SK-N-SH treated with all-trans-retinoic acid at 6 μM for 48 hours (cell line): ENCODE measurements at regions not wholly inside any gene's neighbourhood (a gene's known extent, or its start where the extent isn't known, plus 50 kb on each side); places are given as distances from the start of the nearest gene placed in this dataset.
"Not testable (repeated sequence)": the region's sequence is repeated elsewhere in the genome, so short reads cannot be mapped to it uniquely, and the experiment has no call there.

Experiments
- ATAC-seq: fragments of 200-7000 bp; cut with Tn5 transposase; 3 replicates; pipeline ENCODE4 v1.9.1; 2020; ENCODE audit warnings: mild to moderate bottlenecking, moderate library complexity
- ARNTL ChIP-seq: fragments of 450-650 bp; formaldehyde crosslinking; IDR thresholded peaks from 2 replicates; pipeline ENCODE4 v1.5.0; 2020; ENCODE audit warnings: low read depth, mild to moderate bottlenecking, moderate library complexity, borderline replicate concordance
- BACH2 ChIP-seq: fragments of 250-450 bp; sonication (Bioruptor Pico); IDR thresholded peaks from 2 replicates; pipeline ENCODE4 v1.9.0; 2021; ENCODE audit warnings: mild to moderate bottlenecking, borderline replicate concordance
- CSDC2 ChIP-seq: fragments of 250-450 bp; sonication (Bioruptor Pico); IDR thresholded peaks from 2 replicates; pipeline ENCODE4 v1.5.0; 2020; ENCODE audit warnings: mild to moderate bottlenecking, moderate library complexity
- ESRRG ChIP-seq: fragments of 250-450 bp; sonication (Bioruptor Pico); IDR thresholded peaks from 2 replicates; pipeline ENCODE4 v1.6.1; 2021; ENCODE audit warnings: mild to moderate bottlenecking
- GLIS3 ChIP-seq: fragments of 250-450 bp; sonication (Bioruptor Pico); IDR thresholded peaks from 2 replicates; pipeline ENCODE4 v1.5.0; 2020; ENCODE audit warnings: mild to moderate bottlenecking, moderate library complexity
- OSR1 ChIP-seq: fragments of 250-450 bp; sonication (Bioruptor Pico); IDR thresholded peaks from 2 replicates; pipeline ENCODE4 v1.8.0; 2022; ENCODE audit warnings: moderate library complexity, mild to moderate bottlenecking, inconsistent platforms
- PPARA ChIP-seq: fragments of 250-450 bp; sonication (Bioruptor Pico); IDR thresholded peaks from 2 replicates; pipeline ENCODE4 v1.5.0; 2020; ENCODE audit warnings: mild to moderate bottlenecking, borderline replicate concordance
- SNAI2 ChIP-seq: fragments of 250-450 bp; sonication (Bioruptor Pico); IDR thresholded peaks from 2 replicates; pipeline ENCODE4 v1.5.0; 2020; ENCODE audit warnings: mild to moderate bottlenecking, moderate library complexity
- TCF4 ChIP-seq: fragments of 250-450 bp; sonication (Bioruptor Pico); IDR thresholded peaks from 2 replicates; pipeline ENCODE4 v1.8.0; 2021; ENCODE audit warnings: mild to moderate bottlenecking, moderate library complexity, borderline replicate concordance
- TOX ChIP-seq: fragments of 250-450 bp; sonication (Bioruptor Pico); IDR thresholded peaks from 2 replicates; pipeline ENCODE4 v1.8.0; 2021; ENCODE audit warnings: mild to moderate bottlenecking, moderate library complexity, borderline replicate concordance
- ZC3H10 ChIP-seq: fragments of 250-450 bp; sonication (Bioruptor Pico); IDR thresholded peaks from 2 replicates; pipeline ENCODE4 v1.5.1; 2021; ENCODE audit warnings: mild to moderate bottlenecking, moderate library complexity
- ZFP3 ChIP-seq: fragments of 250-450 bp; sonication (Bioruptor Pico); IDR thresholded peaks from 2 replicates; pipeline ENCODE4 v1.5.0; 2020; ENCODE audit warnings: mild to moderate bottlenecking, moderate library complexity
- ZFP30 ChIP-seq: fragments of 450-650 bp; formaldehyde crosslinking; IDR thresholded peaks from 2 replicates; pipeline ENCODE4 v1.5.0; 2022; ENCODE audit warnings: mild to moderate bottlenecking, moderate library complexity
- ZNF565 ChIP-seq: fragments of 450-650 bp; formaldehyde crosslinking; conservative IDR thresholded peaks from 2 replicates; pipeline ENCODE4 v1.5.0; 2020; ENCODE audit warnings: low read depth, mild to moderate bottlenecking, moderate library complexity
- ZNF70 ChIP-seq: fragments of 450-650 bp; formaldehyde crosslinking; IDR thresholded peaks from 2 replicates; pipeline ENCODE4 v1.5.0; 2020; ENCODE audit warnings: mild to moderate bottlenecking, moderate library complexity
- ZNF8 ChIP-seq: fragments of 450-650 bp; formaldehyde crosslinking; IDR thresholded peaks from 2 replicates; pipeline ENCODE4 v1.5.0; 2020; ENCODE audit warnings: mild to moderate bottlenecking, moderate library complexity
- TF ChIP-seq, protein P1 (sequence below): fragments of 250-450 bp; sonication (Bioruptor Pico); IDR thresholded peaks from 2 replicates; pipeline ENCODE4 v1.5.1; 2020; ENCODE audit warnings: low read depth, mild to moderate bottlenecking, moderate library complexity
- TF ChIP-seq, protein P2 (sequence below): fragments of 250-450 bp; sonication (Bioruptor Pico); IDR thresholded peaks from 2 replicates; pipeline ENCODE4 v1.8.0; 2020; ENCODE audit warnings: mild to moderate bottlenecking, moderate library complexity, borderline replicate concordance
- TF ChIP-seq, protein P3 (sequence below): fragments of 250-450 bp; sonication (Bioruptor Pico); IDR thresholded peaks from 2 replicates; pipeline ENCODE4 v1.5.1; 2021; ENCODE audit warnings: mild to moderate bottlenecking, moderate library complexity
- TF ChIP-seq, protein P4 (sequence below): fragments of 250-450 bp; sonication (Bioruptor Pico); IDR thresholded peaks from 2 replicates; pipeline ENCODE4 v1.5.0; 2020; ENCODE audit warnings: mild to moderate bottlenecking, moderate library complexity
- TF ChIP-seq, protein P5 (sequence below): fragments of 250-450 bp; sonication (Bioruptor Pico); IDR thresholded peaks from 2 replicates; pipeline ENCODE4 v1.8.0; 2021; ENCODE audit warnings: low read depth, mild to moderate bottlenecking, moderate library complexity, borderline replicate concordance

- no peak for ATAC-seq
- TF ChIP-seq, protein P1, sequence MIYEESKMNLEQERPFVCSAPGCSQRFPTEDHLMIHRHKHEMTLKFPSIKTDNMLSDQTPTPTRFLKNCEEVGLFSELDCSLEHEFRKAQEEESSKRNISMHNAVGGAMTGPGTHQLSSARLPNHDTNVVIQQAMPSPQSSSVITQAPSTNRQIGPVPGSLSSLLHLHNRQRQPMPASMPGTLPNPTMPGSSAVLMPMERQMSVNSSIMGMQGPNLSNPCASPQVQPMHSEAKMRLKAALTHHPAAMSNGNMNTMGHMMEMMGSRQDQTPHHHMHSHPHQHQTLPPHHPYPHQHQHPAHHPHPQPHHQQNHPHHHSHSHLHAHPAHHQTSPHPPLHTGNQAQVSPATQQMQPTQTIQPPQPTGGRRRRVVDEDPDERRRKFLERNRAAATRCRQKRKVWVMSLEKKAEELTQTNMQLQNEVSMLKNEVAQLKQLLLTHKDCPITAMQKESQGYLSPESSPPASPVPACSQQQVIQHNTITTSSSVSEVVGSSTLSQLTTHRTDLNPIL: no peak
- no peak for TF ChIP-seq BACH2 (CRISPR knock-in tag)
- no peak for TF ChIP-seq ESRRG (CRISPR knock-in tag)
- TF ChIP-seq ZNF8: no peak
- no peak for TF ChIP-seq CSDC2 (CRISPR knock-in tag)
- no peak for TF ChIP-seq ZNF565 (CRISPR knock-in tag)
- no peak for TF ChIP-seq SNAI2
- TF ChIP-seq ZFP3 (CRISPR knock-in tag): no peak
- TF ChIP-seq ZNF70: no peak
- TF ChIP-seq, protein P2, sequence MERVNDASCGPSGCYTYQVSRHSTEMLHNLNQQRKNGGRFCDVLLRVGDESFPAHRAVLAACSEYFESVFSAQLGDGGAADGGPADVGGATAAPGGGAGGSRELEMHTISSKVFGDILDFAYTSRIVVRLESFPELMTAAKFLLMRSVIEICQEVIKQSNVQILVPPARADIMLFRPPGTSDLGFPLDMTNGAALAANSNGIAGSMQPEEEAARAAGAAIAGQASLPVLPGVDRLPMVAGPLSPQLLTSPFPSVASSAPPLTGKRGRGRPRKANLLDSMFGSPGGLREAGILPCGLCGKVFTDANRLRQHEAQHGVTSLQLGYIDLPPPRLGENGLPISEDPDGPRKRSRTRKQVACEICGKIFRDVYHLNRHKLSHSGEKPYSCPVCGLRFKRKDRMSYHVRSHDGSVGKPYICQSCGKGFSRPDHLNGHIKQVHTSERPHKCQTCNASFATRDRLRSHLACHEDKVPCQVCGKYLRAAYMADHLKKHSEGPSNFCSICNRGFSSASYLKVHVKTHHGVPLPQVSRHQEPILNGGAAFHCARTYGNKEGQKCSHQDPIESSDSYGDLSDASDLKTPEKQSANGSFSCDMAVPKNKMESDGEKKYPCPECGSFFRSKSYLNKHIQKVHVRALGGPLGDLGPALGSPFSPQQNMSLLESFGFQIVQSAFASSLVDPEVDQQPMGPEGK (CRISPR knock-in tag): no peak
- TF ChIP-seq TOX: no peak
- TF ChIP-seq, protein P3, sequence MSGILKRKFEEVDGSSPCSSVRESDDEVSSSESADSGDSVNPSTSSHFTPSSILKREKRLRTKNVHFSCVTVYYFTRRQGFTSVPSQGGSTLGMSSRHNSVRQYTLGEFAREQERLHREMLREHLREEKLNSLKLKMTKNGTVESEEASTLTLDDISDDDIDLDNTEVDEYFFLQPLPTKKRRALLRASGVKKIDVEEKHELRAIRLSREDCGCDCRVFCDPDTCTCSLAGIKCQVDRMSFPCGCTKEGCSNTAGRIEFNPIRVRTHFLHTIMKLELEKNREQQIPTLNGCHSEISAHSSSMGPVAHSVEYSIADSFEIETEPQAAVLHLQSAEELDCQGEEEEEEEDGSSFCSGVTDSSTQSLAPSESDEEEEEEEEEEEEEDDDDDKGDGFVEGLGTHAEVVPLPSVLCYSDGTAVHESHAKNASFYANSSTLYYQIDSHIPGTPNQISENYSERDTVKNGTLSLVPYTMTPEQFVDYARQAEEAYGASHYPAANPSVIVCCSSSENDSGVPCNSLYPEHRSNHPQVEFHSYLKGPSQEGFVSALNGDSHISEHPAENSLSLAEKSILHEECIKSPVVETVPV (CRISPR knock-in tag): no peak
- TF ChIP-seq GLIS3 (CRISPR knock-in tag): no peak
- no peak for TF ChIP-seq ZC3H10 (CRISPR knock-in tag)
- no peak for TF ChIP-seq ZFP30 (CRISPR knock-in tag)
- TF ChIP-seq, protein P4, sequence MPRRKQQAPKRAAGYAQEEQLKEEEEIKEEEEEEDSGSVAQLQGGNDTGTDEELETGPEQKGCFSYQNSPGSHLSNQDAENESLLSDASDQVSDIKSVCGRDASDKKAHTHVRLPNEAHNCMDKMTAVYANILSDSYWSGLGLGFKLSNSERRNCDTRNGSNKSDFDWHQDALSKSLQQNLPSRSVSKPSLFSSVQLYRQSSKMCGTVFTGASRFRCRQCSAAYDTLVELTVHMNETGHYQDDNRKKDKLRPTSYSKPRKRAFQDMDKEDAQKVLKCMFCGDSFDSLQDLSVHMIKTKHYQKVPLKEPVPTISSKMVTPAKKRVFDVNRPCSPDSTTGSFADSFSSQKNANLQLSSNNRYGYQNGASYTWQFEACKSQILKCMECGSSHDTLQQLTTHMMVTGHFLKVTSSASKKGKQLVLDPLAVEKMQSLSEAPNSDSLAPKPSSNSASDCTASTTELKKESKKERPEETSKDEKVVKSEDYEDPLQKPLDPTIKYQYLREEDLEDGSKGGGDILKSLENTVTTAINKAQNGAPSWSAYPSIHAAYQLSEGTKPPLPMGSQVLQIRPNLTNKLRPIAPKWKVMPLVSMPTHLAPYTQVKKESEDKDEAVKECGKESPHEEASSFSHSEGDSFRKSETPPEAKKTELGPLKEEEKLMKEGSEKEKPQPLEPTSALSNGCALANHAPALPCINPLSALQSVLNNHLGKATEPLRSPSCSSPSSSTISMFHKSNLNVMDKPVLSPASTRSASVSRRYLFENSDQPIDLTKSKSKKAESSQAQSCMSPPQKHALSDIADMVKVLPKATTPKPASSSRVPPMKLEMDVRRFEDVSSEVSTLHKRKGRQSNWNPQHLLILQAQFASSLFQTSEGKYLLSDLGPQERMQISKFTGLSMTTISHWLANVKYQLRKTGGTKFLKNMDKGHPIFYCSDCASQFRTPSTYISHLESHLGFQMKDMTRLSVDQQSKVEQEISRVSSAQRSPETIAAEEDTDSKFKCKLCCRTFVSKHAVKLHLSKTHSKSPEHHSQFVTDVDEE (CRISPR knock-in tag): no peak
- TF ChIP-seq OSR1 (CRISPR knock-in tag): no peak
- TF ChIP-seq, protein P5, sequence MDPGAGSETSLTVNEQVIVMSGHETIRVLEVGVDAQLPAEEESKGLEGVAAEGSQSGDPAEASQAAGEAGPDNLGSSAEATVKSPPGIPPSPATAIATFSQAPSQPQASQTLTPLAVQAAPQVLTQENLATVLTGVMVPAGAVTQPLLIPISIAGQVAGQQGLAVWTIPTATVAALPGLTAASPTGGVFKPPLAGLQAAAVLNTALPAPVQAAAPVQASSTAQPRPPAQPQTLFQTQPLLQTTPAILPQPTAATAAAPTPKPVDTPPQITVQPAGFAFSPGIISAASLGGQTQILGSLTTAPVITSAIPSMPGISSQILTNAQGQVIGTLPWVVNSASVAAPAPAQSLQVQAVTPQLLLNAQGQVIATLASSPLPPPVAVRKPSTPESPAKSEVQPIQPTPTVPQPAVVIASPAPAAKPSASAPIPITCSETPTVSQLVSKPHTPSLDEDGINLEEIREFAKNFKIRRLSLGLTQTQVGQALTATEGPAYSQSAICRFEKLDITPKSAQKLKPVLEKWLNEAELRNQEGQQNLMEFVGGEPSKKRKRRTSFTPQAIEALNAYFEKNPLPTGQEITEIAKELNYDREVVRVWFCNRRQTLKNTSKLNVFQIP (CRISPR knock-in tag): no peak
- TF ChIP-seq PPARA (CRISPR knock-in tag): no peak
These were observed 443.2 kb downstream of the C12orf50 start for GRCh38 chr12:87585882-87586557.

DNA sequence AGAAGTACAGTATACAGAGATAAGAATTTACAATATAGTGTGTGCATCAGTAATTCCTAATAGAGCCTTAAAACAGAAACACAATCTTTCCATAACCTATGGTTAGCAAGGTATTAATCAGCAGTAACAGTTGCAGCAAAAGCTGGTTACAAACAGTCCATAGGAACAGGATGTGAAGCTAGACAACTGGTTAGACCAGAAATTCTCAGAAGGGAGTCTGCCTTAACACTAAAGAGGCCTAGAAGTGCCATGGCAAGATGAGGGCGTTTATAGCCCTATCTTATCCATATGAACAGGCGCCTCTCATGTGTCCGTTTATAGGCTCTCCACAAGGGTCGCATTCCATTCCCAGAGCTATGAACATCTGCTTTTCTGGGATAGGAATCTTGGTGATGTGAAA, 450.1 kb downstream of the C12orf50 start:
- not testable (repeated sequence) for ATAC-seq

DNA sequence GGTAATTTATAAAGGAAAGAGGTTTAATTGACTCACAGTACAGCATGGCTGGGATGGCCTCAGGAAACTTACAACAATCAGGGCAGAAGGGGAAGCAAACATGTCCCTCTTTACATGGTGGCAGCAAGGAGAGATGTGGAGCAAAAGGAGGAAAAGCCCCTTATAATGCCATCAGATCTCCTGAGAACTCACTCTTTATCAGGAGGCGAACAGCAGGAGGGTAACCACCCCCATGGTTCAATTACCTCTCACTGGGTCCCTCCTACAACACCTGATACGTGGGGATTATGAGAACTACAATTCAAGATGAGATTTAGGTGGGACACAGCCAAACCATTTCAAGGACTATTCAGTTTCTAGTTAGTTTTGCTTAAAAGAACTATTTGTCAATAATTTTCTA, 453.3 kb downstream of the C12orf50 start:
- ATAC-seq: no peak
- TF ChIP-seq, protein P4 (CRISPR knock-in tag): no peak
- no peak for TF ChIP-seq ZNF70
- no peak for TF ChIP-seq ZNF565 (CRISPR knock-in tag)
- no peak for TF ChIP-seq ESRRG (CRISPR knock-in tag)
- TF ChIP-seq BACH2 (CRISPR knock-in tag): no peak
- TF ChIP-seq GLIS3 (CRISPR knock-in tag): no peak
- no peak for TF ChIP-seq TOX
- TF ChIP-seq ARNTL: no peak
- TF ChIP-seq, protein P2 (CRISPR knock-in tag): no peak
- TF ChIP-seq SNAI2: no peak
- TF ChIP-seq TCF4 (CRISPR knock-in tag): no peak
- TF ChIP-seq, protein P3 (CRISPR knock-in tag): no peak
